ENCODE measurements at regions not wholly inside any gene's neighbourhood (a gene's known extent, or its start where the extent isn't known, plus 50 kb on each side); places are given as distances from the start of the nearest gene placed in this dataset.

GRCh38 chr10:44030738-44031137, 354.2 kb downstream of the CXCL12 start:
- Histone ChIP-seq H3K27ac (ENCODE audit: low read depth, low read length) (no peak overlapping the region), H3K4me1 (ENCODE audit: control insufficient read depth, insufficient read depth, low read length, unreplicated experiment) (peaks cover 10% of the 10 kb centered on the region), H3K79me2 (ENCODE audit: control insufficient read depth, insufficient read depth, low read length, unreplicated experiment) (no peaks in the 10 kb centered on the region), H3K27me3 (ENCODE audit: insufficient read depth, low read length) (0 out of 2 replicates have a peak, but pooled peaks cover 1% of the 10 kb centered on the region), H3K4me3 (ENCODE audit: low read depth, low read length) (no peak overlapping the region), H3K36me3 (ENCODE audit: insufficient read depth, low read length) (no peaks in the 10 kb centered on the region), H2AFZ (ENCODE audit: low read length, unreplicated experiment) (no peak overlapping the region)

GRCh38 chr10:44030132-44030531, 354.8 kb downstream of the CXCL12 start:
- 0 out of 2 replicates have a peak, but pooled peaks cover 5% of the 10 kb centered on the region for H3K27me3 ChIP-seq (ENCODE audit: insufficient read depth, low read length)
- no peaks in the 10 kb centered on the region for H3K79me2 ChIP-seq (ENCODE audit: control insufficient read depth, insufficient read depth, low read length, unreplicated experiment)
- no peak overlapping the region for H2AFZ ChIP-seq (ENCODE audit: low read length, unreplicated experiment)
- no peak overlapping the region for H3K27ac ChIP-seq (ENCODE audit: low read depth, low read length)
- peaks cover 10% of the 10 kb centered on the region for H3K4me1 ChIP-seq (ENCODE audit: control insufficient read depth, insufficient read depth, low read length, unreplicated experiment)
- H3K4me3 ChIP-seq (ENCODE audit: low read depth, low read length), result no peak overlapping the region
- no peaks in the 10 kb centered on the region for H3K36me3 ChIP-seq (ENCODE audit: insufficient read depth, low read length)

GRCh38 chr10:44028384-44029137, 356.3 kb downstream of the CXCL12 start:
- H3K27me3 ChIP-seq (ENCODE audit: insufficient read depth, low read length), result peaks cover 9% of the 10 kb centered on the region; the same call in 1 of the 2 replicates
- no peak overlapping the region for H2AFZ ChIP-seq (ENCODE audit: low read length, unreplicated experiment)
- no peaks in the 10 kb centered on the region for H3K36me3 ChIP-seq (ENCODE audit: insufficient read depth, low read length)
- no peak overlapping the region for H3K4me3 ChIP-seq (ENCODE audit: low read depth, low read length)
- H3K27ac ChIP-seq (ENCODE audit: low read depth, low read length), result no peak overlapping the region
- H3K4me1 ChIP-seq (ENCODE audit: control insufficient read depth, insufficient read depth, low read length, unreplicated experiment), result peaks cover 10% of the 10 kb centered on the region
- no peaks in the 10 kb centered on the region for H3K79me2 ChIP-seq (ENCODE audit: control insufficient read depth, insufficient read depth, low read length, unreplicated experiment)

- H3K4me1 ChIP-seq (ENCODE audit: control insufficient read depth, insufficient read depth, low read length, unreplicated experiment), result no peaks in the 10 kb centered on the region
- H2AFZ ChIP-seq (ENCODE audit: low read length, unreplicated experiment), result no peak overlapping the region
- no peak overlapping the region for H3K27ac ChIP-seq (ENCODE audit: low read depth, low read length)
- no peaks in the 10 kb centered on the region for H3K79me2 ChIP-seq (ENCODE audit: control insufficient read depth, insufficient read depth, low read length, unreplicated experiment)
- peaks cover 26% of the 10 kb centered on the region for H3K27me3 ChIP-seq (ENCODE audit: insufficient read depth, low read length)
- no peaks in the 10 kb centered on the region for H3K36me3 ChIP-seq (ENCODE audit: insufficient read depth, low read length)
- H3K4me3 ChIP-seq (ENCODE audit: low read depth, low read length), result no peak overlapping the region
Observed at GRCh38 chr10:44024356-44025116, 360.4 kb downstream of the CXCL12 start.

- Histone ChIP-seq H3K36me3 (ENCODE audit: insufficient read depth, low read length) (no peaks in the 10 kb centered on the region), H3K27me3 (ENCODE audit: insufficient read depth, low read length) (peaks cover 26% of the 10 kb centered on the region), H3K4me3 (ENCODE audit: low read depth, low read length) (no peak overlapping the region), H3K27ac (ENCODE audit: low read depth, low read length) (no peak overlapping the region), H3K79me2 (ENCODE audit: control insufficient read depth, insufficient read depth, low read length, unreplicated experiment) (no peaks in the 10 kb centered on the region), H3K4me1 (ENCODE audit: control insufficient read depth, insufficient read depth, low read length, unreplicated experiment) (no peaks in the 10 kb centered on the region), H2AFZ (ENCODE audit: low read length, unreplicated experiment) (no peak overlapping the region)
Observed at GRCh38 chr10:44023517-44023916, 361.4 kb downstream of the CXCL12 start.

GRCh38 chr10:44022203-44022602, 362.7 kb downstream of the CXCL12 start:
- H3K4me3 ChIP-seq (ENCODE audit: low read depth, low read length), result no peak overlapping the region
- H3K79me2 ChIP-seq (ENCODE audit: control insufficient read depth, insufficient read depth, low read length, unreplicated experiment), result no peaks in the 10 kb centered on the region
- H3K4me1 ChIP-seq (ENCODE audit: control insufficient read depth, insufficient read depth, low read length, unreplicated experiment), result no peaks in the 10 kb centered on the region
- no peaks in the 10 kb centered on the region for H3K36me3 ChIP-seq (ENCODE audit: insufficient read depth, low read length)
- peaks cover 26% of the 10 kb centered on the region for H3K27me3 ChIP-seq (ENCODE audit: insufficient read depth, low read length)
- H3K27ac ChIP-seq (ENCODE audit: low read depth, low read length), result no peak overlapping the region
- no peak overlapping the region for H2AFZ ChIP-seq (ENCODE audit: low read length, unreplicated experiment)

- Histone ChIP-seq H3K36me3 (ENCODE audit: insufficient read depth, low read length) (no peaks in the 10 kb centered on the region), H2AFZ (ENCODE audit: low read length, unreplicated experiment) (no peak overlapping the region), H3K4me1 (ENCODE audit: control insufficient read depth, insufficient read depth, low read length, unreplicated experiment) (no peaks in the 10 kb centered on the region), H3K27ac (ENCODE audit: low read depth, low read length) (no peak overlapping the region), H3K27me3 (ENCODE audit: insufficient read depth, low read length) (peaks cover 23% of the 10 kb centered on the region), H3K79me2 (ENCODE audit: control insufficient read depth, insufficient read depth, low read length, unreplicated experiment) (no peaks in the 10 kb centered on the region), H3K4me3 (ENCODE audit: low read depth, low read length) (no peak overlapping the region)
Observed at GRCh38 chr10:44020322-44021111, 364.4 kb downstream of the CXCL12 start.

GRCh38 chr10:44017483-44018145, 367.3 kb downstream of the CXCL12 start:
- no peaks in the 10 kb centered on the region for H3K79me2 ChIP-seq (ENCODE audit: control insufficient read depth, insufficient read depth, low read length, unreplicated experiment)

GRCh38 chr10:44016589-44017482, 368.1 kb downstream of the CXCL12 start:
- H3K79me2 ChIP-seq (ENCODE audit: control insufficient read depth, insufficient read depth, low read length, unreplicated experiment), result no peaks in the 10 kb centered on the region
- H3K27ac ChIP-seq (ENCODE audit: low read depth, low read length), result no peak overlapping the region
- no peaks in the 10 kb centered on the region for H3K36me3 ChIP-seq (ENCODE audit: insufficient read depth, low read length)
- H3K4me1 ChIP-seq (ENCODE audit: control insufficient read depth, insufficient read depth, low read length, unreplicated experiment), result no peaks in the 10 kb centered on the region
- H3K27me3 ChIP-seq (ENCODE audit: insufficient read depth, low read length), result peaks cover 17% of the 10 kb centered on the region; the same call in 1 of the 2 replicates
- no peak overlapping the region for H2AFZ ChIP-seq (ENCODE audit: low read length, unreplicated experiment)
- no peak overlapping the region for H3K4me3 ChIP-seq (ENCODE audit: low read depth, low read length)

More at GRCh38 chr10:44017483-44018145, 367.3 kb downstream of the CXCL12 start:
- Histone ChIP-seq H3K27me3 (ENCODE audit: insufficient read depth, low read length) (peaks cover 21% of the 10 kb centered on the region), H2AFZ (ENCODE audit: low read length, unreplicated experiment) (no peak overlapping the region), H3K36me3 (ENCODE audit: insufficient read depth, low read length) (no peaks in the 10 kb centered on the region), H3K27ac (ENCODE audit: low read depth, low read length) (no peak overlapping the region), H3K4me1 (ENCODE audit: control insufficient read depth, insufficient read depth, low read length, unreplicated experiment) (no peaks in the 10 kb centered on the region), H3K4me3 (ENCODE audit: low read depth, low read length) (no peak overlapping the region)

All from ACC112 (cell line).